ENCODE measurements at regions not wholly inside any gene's neighbourhood (a gene's known extent, or its start where the extent isn't known, plus 50 kb on each side); places are given as distances from the start of the nearest gene placed in this dataset.

GRCh38 chr13:73618275-73618865 is 515.8 kb downstream of the KLF12 start:
- H3K79me2 ChIP-seq (ENCODE audit: insufficient read depth, low read length), result no peaks in the 10 kb centered on the region
- no peak overlapping the region for H3K4me3 ChIP-seq (ENCODE audit: low read depth, low read length, poor library complexity, severe bottlenecking)
- no peaks in the 10 kb centered on the region for H3K9me3 ChIP-seq (ENCODE audit: low read length)
- H4K20me1 ChIP-seq (ENCODE audit: insufficient read depth, low read length), result no peaks in the 10 kb centered on the region
- H3K27me3 ChIP-seq (ENCODE audit: insufficient read depth, low read length), result no peaks in the 10 kb centered on the region
- no peaks in the 10 kb centered on the region for H3K36me3 ChIP-seq (ENCODE audit: insufficient read depth, low read length)
- H3K9me2 ChIP-seq (ENCODE audit: low read depth, low read length), result no peaks in the 10 kb centered on the region
- H3F3A ChIP-seq (ENCODE audit: insufficient read depth, low read length), result no peaks in the 10 kb centered on the region
- no peak overlapping the region for H3K9ac ChIP-seq (ENCODE audit: low read length)
- H3K4me1 ChIP-seq (ENCODE audit: insufficient read depth, low read length, severe bottlenecking), result no peaks in the 10 kb centered on the region
- no peak overlapping the region for H3K27ac ChIP-seq (ENCODE audit: low read depth, low read length, poor library complexity, severe bottlenecking)
- no peak for TF ChIP-seq EZH2 (IDR thresholded peaks at IDR 0.05; ENCODE audit: borderline replicate concordance, low read length)
- no peak for TF ChIP-seq CTCF (IDR thresholded peaks at IDR 0.05; ENCODE audit: low read length)
- no peak overlapping the region for H2AFZ ChIP-seq (ENCODE audit: low read length)
- no peak overlapping the region for H3K4me2 ChIP-seq (ENCODE audit: low read length)

GRCh38 chr13:73616861-73617260 is 517.3 kb downstream of the KLF12 start:
- no peaks in the 10 kb centered on the region for H4K20me1 ChIP-seq (ENCODE audit: insufficient read depth, low read length)
- H3K9me3 ChIP-seq (ENCODE audit: low read length), result no peaks in the 10 kb centered on the region
- H3K9ac ChIP-seq (ENCODE audit: low read length), result no peak overlapping the region
- no peaks in the 10 kb centered on the region for H3K9me2 ChIP-seq (ENCODE audit: low read depth, low read length)
- no peaks in the 10 kb centered on the region for H3F3A ChIP-seq (ENCODE audit: insufficient read depth, low read length)
- no peaks in the 10 kb centered on the region for H3K36me3 ChIP-seq (ENCODE audit: insufficient read depth, low read length)
- H3K4me1 ChIP-seq (ENCODE audit: insufficient read depth, low read length, severe bottlenecking), result no peaks in the 10 kb centered on the region
- no peak overlapping the region for H3K4me2 ChIP-seq (ENCODE audit: low read length)
- H3K79me2 ChIP-seq (ENCODE audit: insufficient read depth, low read length), result no peaks in the 10 kb centered on the region
- no peak overlapping the region for H2AFZ ChIP-seq (ENCODE audit: low read length)
- H3K27ac ChIP-seq (ENCODE audit: low read depth, low read length, poor library complexity, severe bottlenecking), result no peak overlapping the region
- TF ChIP-seq EZH2 (IDR thresholded peaks at IDR 0.05; ENCODE audit: borderline replicate concordance, low read length) (no peak), CTCF (IDR thresholded peaks at IDR 0.05; ENCODE audit: low read length) (no peak)
- no peaks in the 10 kb centered on the region for H3K27me3 ChIP-seq (ENCODE audit: insufficient read depth, low read length)
- H3K4me3 ChIP-seq (ENCODE audit: low read depth, low read length, poor library complexity, severe bottlenecking), result no peak overlapping the region

- Histone ChIP-seq H3K4me3 (ENCODE audit: low read depth, low read length, poor library complexity, severe bottlenecking) (no peak overlapping the region), H3K36me3 (ENCODE audit: insufficient read depth, low read length) (no peaks in the 10 kb centered on the region), H3K27me3 (ENCODE audit: insufficient read depth, low read length) (no peaks in the 10 kb centered on the region), H3K4me1 (ENCODE audit: insufficient read depth, low read length, severe bottlenecking) (no peaks in the 10 kb centered on the region), H3K27ac (ENCODE audit: low read depth, low read length, poor library complexity, severe bottlenecking) (no peak overlapping the region), H3K79me2 (ENCODE audit: insufficient read depth, low read length) (no peaks in the 10 kb centered on the region), H3K9me2 (ENCODE audit: low read depth, low read length) (no peaks in the 10 kb centered on the region), H3F3A (ENCODE audit: insufficient read depth, low read length) (no peaks in the 10 kb centered on the region), H4K20me1 (ENCODE audit: insufficient read depth, low read length) (no peaks in the 10 kb centered on the region), H3K4me2 (ENCODE audit: low read length) (no peak overlapping the region), H3K9ac (ENCODE audit: low read length) (no peak overlapping the region), H3K9me3 (ENCODE audit: low read length) (no peaks in the 10 kb centered on the region), H2AFZ (ENCODE audit: low read length) (no peak overlapping the region)
- TF ChIP-seq CTCF (IDR thresholded peaks at IDR 0.05; ENCODE audit: low read length) (no peak), EZH2 (IDR thresholded peaks at IDR 0.05; ENCODE audit: borderline replicate concordance, low read length) (no peak)
Observed at GRCh38 chr13:73610799-73611592, 523.2 kb downstream of the KLF12 start.
